H9 (cell line): ENCODE measurements at regions not wholly inside any gene's neighbourhood (a gene's known extent, or its start where the extent isn't known, plus 50 kb on each side); places are given as distances from the start of the nearest gene placed in this dataset.

Source experiments
- DNase-seq: peaks from one replicate; pipeline ENCODE4 v3.0.0-alpha.2; 2017
- H2AFZ ChIP-seq: one replicate; pipeline ENCODE4 v1.6.1; 2013; ENCODE audit warnings: mild to moderate bottlenecking, low read length, control low read depth, moderate library complexity
- H2AK5ac ChIP-seq: 2 replicates; pipeline ENCODE4 v1.6.1; 2013; ENCODE audit warnings: low read length, control low read depth, mixed read lengths; ENCODE audit not compliant: insufficient read length
- H2BK120ac ChIP-seq: one replicate; pipeline ENCODE4 v1.6.1; 2013; ENCODE audit warnings: low read depth, mild to moderate bottlenecking, low read length, control low read depth, inconsistent platforms; ENCODE audit not compliant: poor library complexity, severe bottlenecking
- H2BK12ac ChIP-seq: 2 replicates; pipeline ENCODE4 v1.6.1; 2013; ENCODE audit warnings: low read length, control low read depth, mixed read lengths, low read depth; ENCODE audit not compliant: insufficient read length
- H2BK15ac ChIP-seq: 2 replicates; pipeline ENCODE4 v1.6.1; 2013; ENCODE audit warnings: low read depth, low read length, control low read depth
- H2BK20ac ChIP-seq: one replicate; pipeline ENCODE4 v1.6.1; 2013; ENCODE audit warnings: low read depth, mild to moderate bottlenecking, low read length, control low read depth, inconsistent platforms; ENCODE audit not compliant: poor library complexity, severe bottlenecking
- H2BK5ac ChIP-seq: 2 replicates; pipeline ENCODE4 v1.6.1; 2013; ENCODE audit warnings: low read length, control low read depth, mixed read lengths; ENCODE audit not compliant: insufficient read length
- H3K14ac ChIP-seq: 2 replicates; pipeline ENCODE4 v1.6.1; 2013; ENCODE audit warnings: low read length, control low read depth; ENCODE audit not compliant: insufficient read depth
- H3K18ac ChIP-seq: 2 replicates; pipeline ENCODE4 v1.6.1; 2013; ENCODE audit warnings: low read depth, mild to moderate bottlenecking, mixed read lengths, low read length, control low read depth; ENCODE audit not compliant: insufficient read length
- H3K23ac ChIP-seq: 2 replicates; pipeline ENCODE4 v1.6.1; 2013; ENCODE audit warnings: low read length, control low read depth, mixed read lengths, low read depth; ENCODE audit not compliant: insufficient read length
- H3K23me2 ChIP-seq: 2 replicates; pipeline ENCODE4 v1.6.1; 2013; ENCODE audit warnings: low read depth, mild to moderate bottlenecking, mixed read lengths, low read length, control low read depth; ENCODE audit not compliant: insufficient read length, poor library complexity, severe bottlenecking
- H3K27ac ChIP-seq: 2 replicates; pipeline ENCODE4 v1.5.1; 2013; ENCODE audit warnings: low read length, control low read depth, mixed read lengths, low read depth; ENCODE audit not compliant: insufficient read length
- H3K27me3 ChIP-seq: 2 replicates; pipeline ENCODE4 v1.6.1; 2013; ENCODE audit warnings: low read length, control low read depth, inconsistent platforms; ENCODE audit not compliant: insufficient read depth
- H3K4ac ChIP-seq: 2 replicates; pipeline ENCODE4 v1.6.1; 2013; ENCODE audit warnings: low read depth, mild to moderate bottlenecking, control low read depth, inconsistent platforms, low read length, moderate library complexity
- H3K4me1 ChIP-seq: 2 replicates; pipeline ENCODE4 v1.6.1; 2013; ENCODE audit warnings: low read length, control low read depth, inconsistent platforms; ENCODE audit not compliant: insufficient read depth
- H3K4me2 ChIP-seq: 2 replicates; pipeline ENCODE4 v1.6.1; 2013; ENCODE audit warnings: low read length, control low read depth, mixed read lengths; ENCODE audit not compliant: insufficient read length, insufficient read depth
- H3K56ac ChIP-seq: 2 replicates; pipeline ENCODE4 v1.6.1; 2013; ENCODE audit warnings: low read depth, mild to moderate bottlenecking, mixed read lengths, low read length, control low read depth; ENCODE audit not compliant: insufficient read length
- H3K79me1 ChIP-seq: 2 replicates; pipeline ENCODE4 v1.6.1; 2013; ENCODE audit warnings: low read depth, mild to moderate bottlenecking, moderate library complexity, low read length, control low read depth, inconsistent platforms; ENCODE audit not compliant: insufficient read depth, poor library complexity, severe bottlenecking
- H3K79me2 ChIP-seq: 2 replicates; pipeline ENCODE4 v1.6.1; 2013; ENCODE audit warnings: low read length, control low read depth, inconsistent platforms; ENCODE audit not compliant: insufficient read depth
- H3K9ac ChIP-seq: 2 replicates; pipeline ENCODE4 v1.6.1; 2013; ENCODE audit warnings: low read length, control low read depth, mixed read lengths; ENCODE audit not compliant: insufficient read length; ENCODE audit errors: extremely low read depth
- H3K9me3 ChIP-seq: one replicate; pipeline ENCODE4 v1.6.1; 2013; ENCODE audit warnings: low read depth, low read length, inconsistent platforms; ENCODE audit not compliant: control insufficient read depth
- H3T11ph ChIP-seq: one replicate; pipeline ENCODE4 v1.6.1; 2013; ENCODE audit warnings: mild to moderate bottlenecking, low read length, control low read depth, inconsistent platforms
- H4K20me1 ChIP-seq: one replicate; pipeline ENCODE4 v1.6.1; 2013; ENCODE audit not compliant: control insufficient read depth, insufficient read length, insufficient read depth
- H4K5ac ChIP-seq: 2 replicates; pipeline ENCODE4 v1.6.1; 2013; ENCODE audit warnings: low read depth, mild to moderate bottlenecking, mixed read lengths, low read length, control low read depth; ENCODE audit not compliant: insufficient read length
- H4K8ac ChIP-seq: replicated peaks from 2 replicates; pipeline ENCODE4 v1.6.1; 2013; ENCODE audit warnings: low read length, control low read depth, mixed read lengths, low read depth; ENCODE audit not compliant: insufficient read length
- H4K91ac ChIP-seq: 2 replicates; pipeline ENCODE4 v1.6.1; 2013; ENCODE audit warnings: low read depth, mild to moderate bottlenecking, moderate library complexity, mixed read lengths, low read length, control low read depth; ENCODE audit not compliant: insufficient read length
- H3K27ac Mint-ChIP-seq, 3 experiments: 2 replicates in 2 of 3; 3 replicates in 1 of 3; pipeline ENCODE4 v1.8.0; 2020 to 2021; ENCODE audit warnings: mixed read lengths in 3 of 3, mild to moderate bottlenecking in 1 of 3, moderate library complexity in 1 of 3
- H3K27me3 Mint-ChIP-seq: 2 replicates; pipeline ENCODE4 v1.8.0; 2021; ENCODE audit warnings: low read depth, mild to moderate bottlenecking, moderate library complexity, mixed read lengths
- H3K36me3 Mint-ChIP-seq, 3 experiments: 2 replicates in 2 of 3; 3 replicates in 1 of 3; pipeline ENCODE4 v1.8.0; 2020 to 2021; ENCODE audit warnings: low read depth in 3 of 3, mixed read lengths in 3 of 3; ENCODE audit not compliant: insufficient read depth in 1 of 3
- H3K4me1 Mint-ChIP-seq, 2 experiments: 2 replicates each; pipeline ENCODE4 v1.8.0; 2020; ENCODE audit warnings: mixed read lengths in 2 of 2
- H3K4me3 Mint-ChIP-seq, 2 experiments: 2 replicates in 1 of 2; 3 replicates in 1 of 2; pipeline ENCODE4 v1.8.0; 2020 to 2021; ENCODE audit warnings: mild to moderate bottlenecking in 2 of 2, mixed read lengths in 2 of 2, moderate library complexity in 1 of 2
- H3K9me3 Mint-ChIP-seq, 2 experiments: 2 replicates in 1 of 2; 3 replicates in 1 of 2; pipeline ENCODE4 v1.8.0; 2020; ENCODE audit warnings: mild to moderate bottlenecking in 2 of 2, mixed read lengths in 2 of 2, moderate library complexity in 1 of 2
- CTCF ChIP-seq: fragments of 200-600 bp; sonication (generic); conservative IDR thresholded peaks from 3 replicates; pipeline ENCODE4 v1.8.0; 2021; ENCODE audit warnings: antibody characterized with exemption, mild to moderate bottlenecking
- WGBS: extraction: QIAGEN DNeasy Blood & Tissue Kit; methylation state at CpG from one replicate; pipeline ENCODE4 v1.1.7; 2013; ENCODE audit warnings: missing lambda C conversion rate, low lambda C conversion rate, mixed read lengths; ENCODE audit not compliant: insufficient read length; ENCODE audit errors: extremely low coverage; 5-methylcytosine and 5-hydroxymethylcytosine counted together

GRCh38 chr11:119480380-119481020 is 57.5 kb upstream of the THY1 start:
- Histone ChIP-seq H3K23ac (no peak overlapping the region), H3K18ac (no peak overlapping the region), H4K20me1 (no peaks in the 10 kb centered on the region), H3K4me2 (no peak overlapping the region), H2AFZ (no peak overlapping the region), H2BK120ac (no peak overlapping the region), H3K4me1 (no peaks in the 10 kb centered on the region; the same call in 1 of the 2 replicates), H3K9ac (no peak overlapping the region), H4K5ac (no peak overlapping the region), H2BK12ac (no peak overlapping the region), H4K8ac (no peak overlapping the region), H3K79me1 (no peaks in the 10 kb centered on the region), H3K79me2 (no peaks in the 10 kb centered on the region), H3K27ac (no peak overlapping the region), H3K56ac (no peak overlapping the region), H3K14ac (no peak overlapping the region), H2BK20ac (no peak overlapping the region), H2BK15ac (no peak overlapping the region), H2BK5ac (no peak overlapping the region), H3K23me2 (no peaks in the 10 kb centered on the region), H3T11ph (no peak overlapping the region), H3K4ac (no peak overlapping the region), H3K27me3 (no peaks in the 10 kb centered on the region), H3K9me3 (no peaks in the 10 kb centered on the region), H4K91ac (no peak overlapping the region), H2AK5ac (no peak overlapping the region)
- Mint-ChIP-seq H3K36me3 (no peaks in the 10 kb centered on the region; a peak in 1 of 7 replicates), H3K9me3 (no peaks in the 10 kb centered on the region; a peak in 1 of 5 replicates), H3K27ac (peak overlapping the region in 1 of 3 experiments; percentile 39; a peak in 2 of 7 replicates), H3K4me3 (no peak overlapping the region), H3K27me3 (peaks cover 50% of the 10 kb centered on the region), H3K4me1 (peaks cover 16 to 18% of the 10 kb centered on the region in 2 experiments)
- peak; percentile 21 for DNase-seq
- no CpG with 5 or more reads among the region's 11 CpGs for WGBS
- TF ChIP-seq CTCF, result no peak
